HG02840 (cell line): ENCODE measurements at regions not wholly inside any gene's neighbourhood (a gene's known extent, or its start where the extent isn't known, plus 50 kb on each side); places are given as distances from the start of the nearest gene placed in this dataset.

Source experiments
- ATAC-seq: cut with Tn5 transposase; IDR thresholded peaks from one replicate; pipeline ENCODE4 v1.9.1; 2021; ENCODE audit warnings: mild to moderate bottlenecking, moderate library complexity, moderate number of reproducible peaks; ENCODE audit not compliant: unreplicated experiment, low FRiP score

DNA sequence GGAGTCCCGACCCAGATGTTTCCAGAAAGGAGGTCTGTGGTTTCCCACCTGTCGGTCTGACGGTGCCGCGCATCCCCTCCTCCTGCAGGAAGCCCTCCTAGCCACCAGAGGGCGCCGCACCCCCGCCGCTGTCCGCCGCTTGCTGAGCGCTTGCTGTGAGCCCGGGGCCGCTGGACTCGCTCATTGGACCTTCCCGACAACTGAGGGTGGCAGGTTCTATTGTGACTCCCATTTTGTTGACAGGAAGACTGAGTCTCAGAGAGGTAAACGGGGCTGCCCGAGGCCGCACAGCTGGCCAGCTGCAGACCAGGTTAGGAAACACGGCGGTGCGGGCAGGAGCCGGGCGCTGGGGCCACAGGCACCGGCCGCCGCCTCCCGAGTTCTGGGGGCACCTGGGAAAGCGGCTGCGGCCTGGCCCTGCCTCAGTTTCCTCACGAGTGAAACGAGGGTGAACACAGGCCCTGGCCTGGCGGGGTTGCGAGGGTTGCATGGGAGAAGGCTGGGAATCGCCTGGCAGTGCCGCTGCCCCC lies 191.1 kb upstream of the CIBAR2 start:
- no peak for ATAC-seq

DNA sequence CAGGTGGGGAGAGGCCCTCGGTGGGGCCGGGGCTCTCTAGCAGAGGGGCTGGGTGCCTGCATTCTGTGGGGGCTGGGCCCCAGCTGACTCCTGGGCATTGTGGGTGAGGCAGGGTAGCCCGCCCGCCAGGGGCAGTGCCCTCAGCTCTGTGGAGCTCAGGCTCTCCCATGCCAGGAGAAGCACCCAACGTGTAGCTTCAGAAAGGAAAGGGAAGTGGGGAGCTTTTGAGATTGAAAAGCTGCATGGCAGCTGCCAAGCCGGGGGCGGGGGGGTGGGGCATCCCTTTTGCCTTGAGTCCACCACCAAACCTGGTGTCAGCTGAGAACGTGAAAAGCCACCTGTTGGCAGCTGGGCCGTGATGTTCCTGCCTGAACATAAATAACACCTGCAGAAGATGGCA lies 192.1 kb upstream of the CIBAR2 start:
- ATAC-seq: no peak

DNA sequence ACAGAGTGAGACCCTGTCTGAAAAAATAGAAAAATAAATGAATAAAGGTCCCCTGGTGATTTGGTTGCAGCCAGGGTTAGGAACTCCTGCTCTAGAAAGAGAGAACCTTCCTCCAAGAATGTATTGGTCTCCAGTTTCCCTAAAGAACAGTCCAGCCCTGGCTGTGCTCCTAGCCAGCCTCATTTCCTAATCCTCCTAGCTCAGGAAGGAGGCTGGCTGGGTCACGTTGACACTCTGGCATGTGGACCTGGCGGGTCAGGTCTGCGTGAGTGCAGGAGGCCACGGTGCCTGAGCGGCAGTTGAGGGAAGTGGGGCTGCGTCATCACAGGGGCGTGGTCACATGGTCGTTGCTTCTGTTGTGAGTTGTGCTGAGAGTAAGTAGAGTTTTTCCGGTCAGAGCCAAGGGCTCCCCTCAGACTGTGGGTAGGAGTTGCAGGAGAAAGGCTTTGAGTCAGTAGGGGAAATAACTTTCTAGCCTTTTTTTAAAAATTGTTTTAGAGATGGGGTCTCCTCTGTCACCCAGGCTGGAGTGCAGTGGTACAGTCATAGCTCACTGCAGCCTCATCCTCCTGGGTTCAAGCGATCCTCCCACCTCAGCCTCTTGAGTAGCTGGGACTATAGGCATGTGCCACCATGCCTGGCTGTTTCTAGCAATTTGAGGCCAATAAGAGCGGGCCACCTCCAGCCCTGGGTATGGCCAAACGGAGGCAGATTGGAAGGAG lies 194.0 kb upstream of the CIBAR2 start:
- no peak for ATAC-seq

DNA sequence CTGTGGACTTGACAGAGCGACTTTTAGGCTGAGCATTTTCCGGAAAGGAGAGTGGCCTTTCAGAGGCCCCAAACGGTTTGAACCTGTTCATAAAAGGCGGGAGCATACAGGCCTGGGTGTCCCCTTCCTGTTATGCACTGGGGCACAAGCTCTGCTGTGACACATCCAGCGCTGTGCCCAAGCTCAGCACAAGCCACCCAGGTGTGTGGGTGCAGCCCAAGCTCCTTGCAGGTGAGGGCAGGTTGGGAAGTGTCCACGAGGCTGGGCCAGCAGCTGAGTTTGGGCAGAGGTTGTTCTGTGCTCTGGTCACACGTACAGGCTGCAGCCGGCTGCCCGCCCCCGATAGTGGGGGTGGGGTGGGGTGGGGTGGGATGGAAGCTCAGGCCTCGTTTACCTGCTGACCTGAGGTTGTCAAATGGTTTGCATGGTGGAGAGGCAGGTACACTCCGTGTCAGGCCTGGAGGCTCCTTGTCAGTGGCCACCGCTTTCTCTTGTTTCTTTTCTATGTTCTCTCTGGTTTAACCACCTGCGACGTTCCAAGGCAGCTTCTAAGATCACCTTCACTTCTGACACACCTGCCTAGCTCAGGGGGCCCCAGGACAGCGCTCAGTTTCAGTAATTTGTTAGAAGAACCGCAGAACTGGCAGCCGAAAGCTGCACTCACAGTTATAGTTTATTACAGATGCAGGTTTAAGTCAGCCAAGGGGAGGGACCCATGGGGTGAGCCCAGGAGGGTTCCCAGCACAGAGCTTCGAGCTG lies 194.7 kb upstream of the CIBAR2 start:
- ATAC-seq: no peak

DNA sequence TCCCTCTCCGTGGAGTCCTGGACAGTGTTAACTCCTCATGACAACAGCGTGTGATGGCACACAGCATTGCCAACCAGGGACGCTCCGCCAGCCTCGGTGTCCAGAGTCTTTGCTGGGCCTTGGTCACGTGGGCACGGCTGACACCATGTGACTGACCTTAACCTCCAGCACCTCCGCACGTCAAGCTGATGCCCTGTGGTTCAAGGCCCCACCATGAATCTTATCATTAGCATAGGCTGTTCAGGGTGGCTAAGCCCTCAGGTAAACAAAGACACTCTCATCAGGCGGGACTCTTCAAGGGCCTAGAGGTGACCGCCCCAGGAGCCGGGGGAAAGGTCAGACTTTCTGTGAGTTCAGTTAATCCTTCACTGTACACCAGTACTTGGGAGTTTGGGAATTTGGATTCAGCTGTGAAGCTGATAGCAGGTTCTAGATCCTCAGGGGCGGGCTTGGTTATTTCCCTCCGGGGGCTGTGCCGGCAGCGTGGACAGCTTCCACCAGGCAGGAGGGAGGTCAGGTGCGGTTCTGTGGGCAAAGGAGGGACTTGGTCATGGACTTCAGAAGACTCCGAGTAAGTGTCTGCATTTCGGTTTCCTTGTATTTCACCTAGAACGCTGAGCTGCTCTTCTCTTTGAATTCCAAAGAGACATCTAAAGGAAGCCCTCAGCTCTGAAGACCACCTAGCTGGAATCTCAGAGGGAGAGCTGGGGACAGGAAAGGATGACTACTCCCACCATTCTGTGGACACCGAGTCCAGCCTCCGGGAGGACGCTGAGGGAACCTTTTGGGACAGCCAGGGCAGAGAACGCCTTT lies 195.5 kb upstream of the CIBAR2 start:
- no peak for ATAC-seq

DNA sequence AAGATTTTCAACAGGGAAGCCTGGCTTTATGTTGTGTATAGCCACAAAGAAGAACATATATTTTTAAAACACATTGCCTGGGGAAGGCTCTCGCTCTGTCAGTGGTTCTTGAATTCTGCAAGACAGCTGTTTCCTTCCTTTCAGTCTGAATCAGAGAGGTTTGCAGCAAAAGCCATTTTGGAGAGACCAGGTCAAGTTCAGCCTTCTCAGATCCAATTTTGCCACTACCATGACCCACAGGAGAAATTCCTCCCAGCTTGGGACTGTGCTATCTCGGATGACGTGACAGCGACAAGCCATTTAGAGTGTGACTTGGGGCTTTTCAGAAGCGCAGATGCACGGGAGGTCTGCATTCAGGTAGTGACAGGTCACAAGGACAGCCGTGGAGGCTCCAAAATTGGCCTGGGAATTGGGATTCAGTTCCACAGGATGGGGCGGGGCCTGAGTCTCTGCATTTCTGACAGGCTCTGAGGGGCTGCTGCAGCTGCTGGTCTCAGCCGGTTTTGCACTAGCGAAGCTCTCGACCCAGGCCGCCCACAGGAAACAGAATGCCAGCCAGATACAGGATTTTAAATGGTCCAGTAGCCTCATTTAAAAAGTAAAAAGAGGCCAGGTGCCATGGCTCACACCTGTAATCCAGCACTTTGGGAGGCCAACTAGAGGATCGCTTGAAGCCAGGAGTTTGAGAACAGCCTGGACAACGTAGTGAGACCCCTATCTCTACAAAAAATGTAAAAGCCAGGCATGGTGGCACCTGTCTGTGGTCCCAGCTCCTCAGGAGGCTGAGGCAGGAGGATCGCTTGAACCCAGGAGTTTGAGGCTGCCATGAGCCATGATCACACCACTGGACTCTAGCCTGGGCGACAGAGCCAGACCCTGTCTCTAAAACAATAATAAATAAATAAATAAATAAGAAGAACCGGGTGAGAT lies 196.6 kb upstream of the CIBAR2 start:
- ATAC-seq: no peak

DNA sequence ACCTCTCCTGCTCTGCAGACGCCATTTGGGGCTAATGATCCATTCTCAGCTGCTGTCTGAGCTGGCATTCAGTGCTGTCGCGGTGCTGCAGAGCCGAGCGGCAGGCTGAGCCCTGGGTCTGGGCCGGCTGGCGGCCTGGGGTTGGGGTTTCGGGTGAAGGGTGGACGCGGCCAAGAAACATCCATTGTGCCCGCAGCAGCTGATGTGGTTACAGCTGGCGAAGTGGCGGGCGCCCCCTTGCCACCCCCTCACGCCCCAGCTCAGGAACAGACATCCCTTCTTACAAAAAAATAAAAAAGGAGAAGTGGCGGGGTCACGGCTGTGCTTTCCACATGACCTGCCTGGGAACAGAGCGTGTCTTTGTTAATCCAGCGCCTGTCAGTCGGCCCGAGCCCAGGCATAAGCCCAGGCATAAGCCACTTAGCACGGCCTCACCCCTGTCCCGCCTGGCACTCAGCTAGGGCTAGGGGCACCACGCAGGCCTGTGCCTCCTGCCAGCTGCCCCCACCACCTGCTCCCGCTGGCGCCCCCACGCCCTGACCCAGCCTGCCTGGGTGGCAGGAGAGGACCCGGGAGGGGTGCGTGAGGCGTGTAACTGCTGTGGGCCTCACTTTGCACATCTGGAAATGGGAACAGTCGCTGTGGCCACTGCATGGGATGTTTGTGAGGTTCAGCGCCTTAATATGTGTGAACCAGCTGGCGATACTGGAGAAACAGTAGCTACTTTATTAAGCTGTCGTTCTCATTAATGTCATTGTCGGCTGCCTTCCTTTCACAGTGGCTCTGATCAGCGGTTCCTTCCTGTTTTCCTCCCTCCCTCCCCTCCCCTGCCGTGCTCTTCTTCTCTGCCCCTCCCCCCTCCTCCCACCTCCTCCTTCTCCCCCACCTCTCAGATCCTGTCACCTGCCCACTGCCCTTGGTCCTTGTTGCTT lies 197.7 kb upstream of the CIBAR2 start:
- no peak for ATAC-seq

DNA sequence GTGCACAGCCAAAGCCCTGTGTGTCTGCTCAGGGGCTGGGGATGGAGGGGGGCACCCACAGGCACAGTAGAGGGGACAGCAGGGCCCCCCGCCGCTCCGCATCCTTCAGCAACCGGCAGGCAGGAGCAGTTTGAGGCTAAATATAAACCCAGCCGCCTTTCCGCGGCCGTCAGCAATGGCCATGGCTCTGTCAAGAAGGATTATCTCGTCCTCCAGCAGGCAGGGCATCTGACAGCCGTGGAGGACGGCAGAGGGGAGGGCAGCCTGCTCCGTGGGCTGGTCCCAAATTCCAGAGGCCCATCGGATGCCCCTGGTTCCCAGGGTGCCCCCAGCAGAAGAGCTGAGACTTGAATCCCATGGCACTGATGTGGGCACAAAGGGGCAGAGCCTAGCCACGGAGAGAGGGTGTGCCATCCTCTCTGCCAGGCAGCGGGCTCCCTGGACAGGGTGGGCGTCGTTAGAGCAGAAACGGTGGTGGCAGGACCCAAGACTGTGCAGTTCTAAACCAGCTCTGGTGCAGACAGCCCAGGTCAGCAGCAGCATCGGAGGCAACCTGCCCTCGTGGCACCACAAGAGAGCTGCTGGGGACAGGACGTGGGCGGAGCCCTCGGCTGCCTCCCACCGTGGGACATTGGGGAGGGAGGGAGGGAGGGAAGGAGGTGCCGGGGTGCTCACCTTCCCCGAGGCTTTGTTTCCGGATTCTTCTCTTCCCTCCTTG lies 198.8 kb upstream of the CIBAR2 start:
- ATAC-seq: no peak

DNA sequence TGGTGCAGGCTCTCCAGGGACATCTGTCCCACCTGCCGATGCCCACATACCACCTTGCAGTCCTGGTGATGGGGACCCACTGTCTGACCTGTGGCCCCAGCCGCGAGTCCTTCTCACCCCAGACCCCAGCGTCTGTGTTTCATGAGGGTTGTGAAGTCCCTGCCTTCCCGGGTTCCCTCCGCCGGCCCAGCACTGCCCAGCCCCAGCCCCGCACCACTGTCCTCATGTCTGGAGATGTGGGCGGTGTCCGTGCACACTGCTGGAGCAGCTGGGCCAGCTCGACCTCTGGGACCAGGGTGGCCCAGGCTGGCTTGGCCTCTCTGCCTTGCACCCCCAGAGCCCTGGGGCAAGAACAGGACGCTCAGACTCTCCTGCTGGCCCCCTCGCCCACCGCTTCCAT lies 199.5 kb upstream of the CIBAR2 start:
- ATAC-seq: no peak

DNA sequence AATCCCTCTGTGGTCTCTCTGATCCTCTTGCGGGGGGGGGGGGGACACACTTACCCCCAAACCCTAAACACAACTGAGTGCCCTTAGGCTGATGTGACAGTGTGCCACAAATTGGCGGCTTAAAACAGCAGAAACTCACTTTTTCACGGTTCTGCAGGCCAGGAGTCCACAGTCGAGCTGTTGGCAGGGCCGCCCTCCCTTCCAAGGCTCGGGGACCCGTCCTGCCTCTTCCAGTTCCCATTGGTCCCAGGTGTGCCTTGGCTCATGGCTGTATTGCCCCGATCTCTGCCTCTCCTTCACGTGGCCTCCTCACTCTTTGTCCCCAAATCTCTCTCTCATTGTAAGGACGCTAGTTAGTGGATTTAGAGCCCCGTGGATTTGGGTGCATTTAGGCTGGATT lies 199.9 kb upstream of the CIBAR2 start:
- no peak for ATAC-seq

DNA sequence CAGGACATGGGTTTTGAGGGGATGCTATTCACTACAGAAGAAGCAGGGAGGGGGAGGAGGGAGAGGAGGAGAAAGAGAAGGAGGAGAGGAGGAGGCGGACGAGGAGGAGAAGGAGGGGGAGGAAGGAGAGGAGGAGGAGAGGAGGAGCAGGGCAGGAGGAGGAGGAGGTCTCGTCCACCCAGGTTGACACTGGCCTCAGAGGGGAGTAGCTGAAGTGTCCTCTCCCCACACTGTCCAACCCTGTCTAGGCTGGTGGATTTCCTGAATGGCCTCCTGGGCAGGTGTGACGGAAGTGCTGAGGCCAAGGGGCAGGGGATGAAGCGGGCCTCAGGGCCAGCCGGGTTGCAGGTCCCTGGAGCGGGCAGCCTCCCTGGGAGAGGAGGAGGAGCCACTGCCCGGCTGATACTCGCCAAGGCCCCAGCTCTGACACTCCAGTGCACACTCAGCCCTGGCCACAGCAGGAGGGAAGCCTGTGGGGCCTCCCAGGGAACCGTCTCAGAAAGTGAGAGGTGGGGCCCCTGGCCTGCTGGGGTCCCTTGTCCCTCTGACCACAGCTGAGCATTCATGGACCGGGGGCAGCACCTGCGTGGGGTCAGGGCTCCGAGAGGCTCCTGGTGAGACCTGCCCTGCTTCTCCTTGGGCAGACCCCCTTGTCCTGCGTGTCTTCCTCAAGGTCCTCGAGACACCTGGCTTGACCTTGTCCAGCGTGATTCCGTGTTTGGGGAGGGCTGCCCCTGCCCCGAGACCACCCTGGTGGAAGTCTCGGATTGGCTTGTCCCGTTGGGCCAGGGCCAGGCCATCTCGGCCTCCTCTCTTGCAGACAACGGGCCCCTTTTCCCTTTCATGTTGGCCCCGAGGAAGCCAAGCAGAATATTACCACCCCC lies 200.6 kb upstream of the CIBAR2 start:
- ATAC-seq: no peak

DNA sequence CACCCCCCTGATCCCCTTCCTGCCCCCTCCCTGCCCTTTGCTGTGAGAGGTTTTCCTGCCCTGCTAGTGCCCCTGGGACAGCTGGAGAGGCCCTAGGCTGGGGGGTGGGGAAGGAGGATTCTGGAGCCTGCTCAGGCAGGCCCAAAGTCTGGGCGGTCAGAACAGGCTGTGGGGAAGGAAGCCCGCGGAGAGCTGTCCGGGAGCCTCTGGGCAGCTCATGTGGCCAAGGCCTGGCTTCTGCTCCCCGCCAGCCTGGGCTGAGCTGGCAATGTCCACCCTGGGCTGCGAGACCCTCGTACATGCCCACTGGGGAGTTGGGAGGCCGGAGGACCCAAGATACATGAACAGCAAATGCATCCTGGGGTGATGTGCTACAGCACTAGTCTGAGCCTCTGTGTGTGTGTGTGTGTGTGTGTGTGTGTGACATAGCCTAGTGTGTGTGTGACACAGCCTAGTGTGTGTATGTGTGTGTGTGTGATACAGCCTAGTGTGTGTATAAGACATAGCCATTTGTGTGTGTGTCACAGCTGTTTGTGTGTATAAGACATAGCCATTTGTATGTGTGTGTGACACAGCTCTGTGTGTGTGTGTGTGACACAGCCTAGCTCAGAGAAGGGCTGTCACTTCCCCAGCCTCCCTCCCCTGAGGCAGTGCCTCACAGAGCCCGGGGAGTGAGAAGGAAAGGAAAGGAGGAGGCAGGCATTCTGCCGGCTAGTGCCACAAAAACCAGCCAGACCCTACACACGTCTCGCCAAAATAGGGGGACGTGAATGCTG lies 201.4 kb upstream of the CIBAR2 start:
- ATAC-seq: no peak

DNA sequence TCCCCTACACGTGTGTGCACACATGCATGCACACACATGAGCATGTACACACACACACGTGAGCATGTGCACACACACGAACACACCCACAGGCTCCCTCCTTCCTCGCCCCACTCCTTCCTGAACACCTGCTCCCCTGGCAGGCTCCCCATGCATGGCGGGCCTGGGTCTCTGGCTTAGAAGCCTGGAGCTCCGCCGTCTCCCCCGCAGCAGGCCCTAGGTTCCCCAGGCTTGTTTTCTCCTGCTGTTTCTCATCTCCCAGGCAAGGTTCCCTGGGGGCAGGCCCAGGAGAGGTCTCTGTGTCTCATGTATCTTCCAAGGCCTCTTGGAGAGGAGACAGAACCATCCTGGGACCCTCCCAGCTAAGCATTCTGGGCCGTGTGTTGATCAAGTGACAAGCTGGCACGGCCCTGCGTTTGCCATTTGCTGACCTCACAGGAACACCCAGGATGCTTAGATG lies 202.3 kb upstream of the CIBAR2 start:
- ATAC-seq: no peak

DNA sequence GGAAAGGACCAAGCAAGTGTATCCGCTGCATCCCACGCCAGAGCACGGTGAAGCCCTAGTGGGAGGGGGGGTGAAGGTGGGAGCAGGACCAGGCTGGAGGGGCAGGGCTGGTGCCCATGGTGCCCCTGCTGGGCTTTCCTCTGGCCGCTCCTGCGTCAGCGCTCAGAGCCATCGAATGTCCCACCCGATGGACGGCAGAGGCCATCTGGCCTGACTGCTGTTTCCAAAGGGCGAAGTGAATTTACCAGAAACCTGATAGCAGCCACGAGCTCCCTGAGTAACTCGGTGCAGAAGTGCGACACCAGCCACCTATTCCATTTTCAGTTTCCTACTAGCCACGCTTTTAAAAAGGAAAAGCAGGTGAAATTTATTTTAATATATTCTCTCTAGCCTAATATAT lies 203.6 kb upstream of the CIBAR2 start:
- ATAC-seq: no peak

DNA sequence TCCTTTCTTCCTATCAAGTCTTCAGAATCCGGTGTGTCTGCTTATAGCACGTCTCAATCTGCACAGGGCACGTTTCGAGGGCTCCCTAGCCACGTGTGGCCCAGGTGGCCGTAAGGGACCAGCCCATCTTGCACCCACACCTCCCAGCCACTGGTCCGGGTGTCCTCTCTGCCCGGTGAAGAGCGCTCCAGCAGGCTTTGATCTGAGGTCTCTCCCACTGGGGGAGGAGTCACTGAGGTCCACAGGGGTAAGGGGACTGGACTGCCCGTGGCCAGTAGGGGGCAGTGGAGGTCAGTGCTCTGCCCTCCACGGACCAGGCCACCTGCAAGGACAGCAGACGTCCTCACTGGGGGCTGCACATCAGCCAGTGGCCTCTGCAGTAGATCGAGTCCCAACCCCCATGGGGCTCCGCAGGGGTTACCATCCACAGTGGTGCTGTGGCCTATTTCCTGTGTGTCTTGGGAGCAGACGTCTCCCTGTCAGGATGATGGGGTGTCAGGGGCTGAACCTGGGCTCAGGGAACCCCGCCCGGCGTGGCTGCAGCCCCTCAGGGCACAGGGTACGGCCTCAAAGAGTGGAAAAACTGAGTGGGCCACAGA lies 204.1 kb upstream of the CIBAR2 start:
- ATAC-seq: no peak

DNA sequence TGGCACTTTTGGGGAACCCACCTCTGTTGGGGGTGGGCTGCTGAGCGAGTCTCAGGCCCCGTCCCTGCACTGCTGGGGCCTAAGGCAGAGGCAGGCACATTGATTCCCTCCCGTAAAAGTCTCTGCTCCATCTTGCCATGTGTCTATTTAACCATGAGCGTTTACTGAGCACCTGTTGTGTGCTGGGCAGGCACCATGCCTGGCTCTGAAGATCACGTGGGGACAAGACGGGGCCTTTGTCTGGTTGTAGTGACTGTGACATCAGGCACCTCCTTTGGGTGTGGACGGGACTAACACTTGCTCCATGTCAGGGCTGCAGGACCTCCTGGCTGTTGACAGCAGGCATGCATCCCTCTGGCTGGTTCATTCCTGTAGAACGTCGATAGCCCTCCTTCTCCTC lies 204.7 kb upstream of the CIBAR2 start:
- ATAC-seq: no peak
